H7 (cell line): ENCODE measurements at regions not wholly inside any gene's neighbourhood (a gene's known extent, or its start where the extent isn't known, plus 50 kb on each side); places are given as distances from the start of the nearest gene placed in this dataset.

Experiments
- DNase-seq: peaks from one replicate; pipeline ENCODE4 v3.0.0; 2012
- H3K27me3 ChIP-seq: 2 replicates; pipeline ENCODE4 v1.6.0; 2011; ENCODE audit warnings: mild to moderate bottlenecking, low read length; ENCODE audit not compliant: control insufficient read depth, insufficient read depth
- H3K36me3 ChIP-seq: replicated peaks from 2 replicates; pipeline ENCODE4 v1.5.1; 2011; ENCODE audit warnings: low read length; ENCODE audit not compliant: control insufficient read depth, insufficient read depth
- H3K4me3 ChIP-seq: 2 replicates; pipeline ENCODE4 v1.5.1; 2011; ENCODE audit warnings: low read depth, mild to moderate bottlenecking, control low read depth, low read length, moderate library complexity; ENCODE audit not compliant: insufficient read depth

GRCh38 chr16:51545951-51546350, 394.9 kb upstream of the SALL1 start:
- Histone ChIP-seq H3K36me3 (no peaks in the 10 kb centered on the region), H3K27me3 (no peaks in the 10 kb centered on the region), H3K4me3 (no peak overlapping the region)
- DNase-seq, result no peak

DNA sequence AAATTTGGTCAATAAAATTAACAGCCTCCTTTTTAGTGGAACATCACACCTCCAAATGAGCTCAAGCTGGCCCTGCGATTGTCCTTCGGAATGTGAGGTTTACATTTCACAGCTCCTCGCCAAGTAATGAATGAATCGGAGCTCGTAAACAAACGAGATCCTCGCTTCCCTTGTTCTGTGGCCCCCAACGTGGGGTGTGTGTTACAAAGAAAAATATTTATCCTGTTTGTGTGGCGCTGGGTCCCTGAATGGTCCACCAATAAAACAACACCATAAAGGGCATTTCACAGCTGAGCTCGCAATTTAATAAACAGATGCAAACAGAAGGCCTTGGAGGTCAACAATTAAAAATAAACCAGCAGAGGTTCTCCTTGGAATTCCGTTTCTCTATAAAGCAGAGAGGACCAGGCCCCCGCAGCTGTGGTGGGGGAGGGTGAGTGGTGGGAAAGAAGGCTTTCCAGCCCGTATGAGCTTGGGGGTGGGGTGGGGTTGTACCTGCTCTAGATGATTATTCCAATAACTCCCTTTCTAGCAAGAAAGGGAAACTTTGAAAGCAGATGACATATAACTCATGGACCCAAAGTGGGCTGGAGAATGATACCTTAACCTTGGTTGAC, 393.9 kb upstream of the SALL1 start:
- no peak overlapping the region for H3K4me3 ChIP-seq
- no peak for DNase-seq
- no peaks in the 10 kb centered on the region for H3K36me3 ChIP-seq
- no peaks in the 10 kb centered on the region for H3K27me3 ChIP-seq

DNA sequence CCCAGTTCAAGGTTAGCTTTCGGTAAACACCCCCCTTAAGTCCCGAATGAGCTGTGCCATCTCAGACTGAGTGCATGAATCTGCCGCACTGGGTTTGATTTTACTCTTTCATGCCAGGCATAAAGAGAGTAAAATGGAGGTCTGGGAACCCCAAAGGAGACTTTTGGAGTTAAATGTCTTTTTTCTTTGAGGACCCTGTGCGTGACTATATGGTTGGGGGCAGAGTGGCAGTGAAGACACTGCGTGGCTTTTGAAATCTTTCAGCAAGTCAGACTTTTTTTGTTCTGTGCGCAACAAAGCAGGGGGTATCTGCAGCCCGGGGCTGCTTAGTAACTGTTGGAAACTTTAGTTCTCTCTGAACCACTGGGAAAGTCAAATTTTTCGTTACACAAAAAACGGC, 392.9 kb upstream of the SALL1 start:
- Histone ChIP-seq H3K36me3 (no peaks in the 10 kb centered on the region), H3K27me3 (no peaks in the 10 kb centered on the region)
- DNase-seq, result no peak

GRCh38 chr16:51542981-51543815, 392.1 kb upstream of the SALL1 start:
- H3K27me3 ChIP-seq, result no peaks in the 10 kb centered on the region
- no peak overlapping the region for H3K4me3 ChIP-seq
- no peak for DNase-seq
- no peaks in the 10 kb centered on the region for H3K36me3 ChIP-seq

More for the DNA sequence above, 392.9 kb upstream of the SALL1 start:
- no peak overlapping the region for H3K4me3 ChIP-seq

GRCh38 chr16:51540259-51540658, 389.2 kb upstream of the SALL1 start:
- Histone ChIP-seq H3K4me3 (no peak overlapping the region), H3K27me3 (no peaks in the 10 kb centered on the region), H3K36me3 (no peaks in the 10 kb centered on the region)
- no peak for DNase-seq

- no peaks in the 10 kb centered on the region for H3K36me3 ChIP-seq
- no peaks in the 10 kb centered on the region for H3K27me3 ChIP-seq
- H3K4me3 ChIP-seq, result no peak overlapping the region
- no peak for DNase-seq
These were observed 387.8 kb upstream of the SALL1 start for GRCh38 chr16:51538707-51539498.

- no peaks in the 10 kb centered on the region for H3K36me3 ChIP-seq
- H3K4me3 ChIP-seq, result no peak overlapping the region
- DNase-seq, result no peak
- no peaks in the 10 kb centered on the region for H3K27me3 ChIP-seq
These were observed 384.5 kb upstream of the SALL1 start for GRCh38 chr16:51535591-51535990.

- no peak for DNase-seq
- H3K36me3 ChIP-seq, result no peaks in the 10 kb centered on the region
These were observed 381.5 kb upstream of the SALL1 start for GRCh38 chr16:51532551-51532950.

DNA sequence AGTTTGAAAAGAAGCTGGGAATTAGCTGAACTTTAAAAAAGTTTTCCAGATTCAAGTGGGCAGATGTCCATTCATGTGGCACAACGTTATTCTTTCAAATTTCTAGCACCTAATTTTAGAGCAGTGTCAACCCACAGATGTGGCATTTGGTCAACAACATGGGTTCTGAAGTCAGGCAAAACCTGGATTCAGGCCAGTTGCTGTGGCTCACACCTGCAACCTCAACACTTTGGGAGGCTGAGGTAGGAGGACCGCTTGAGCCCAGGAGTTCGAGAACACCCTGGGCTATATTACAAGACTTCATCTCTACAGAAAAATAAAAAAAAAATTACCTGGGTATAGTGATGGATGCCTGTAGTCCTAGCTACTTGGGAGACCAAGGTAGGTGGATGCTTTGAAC, 380.2 kb upstream of the SALL1 start:
- H3K27me3 ChIP-seq, result no peaks in the 10 kb centered on the region
- DNase-seq, result no peak
- H3K4me3 ChIP-seq, result no peak overlapping the region
- H3K36me3 ChIP-seq, result no peaks in the 10 kb centered on the region

More at GRCh38 chr16:51532551-51532950, 381.5 kb upstream of the SALL1 start:
- Histone ChIP-seq H3K4me3 (no peak overlapping the region), H3K27me3 (no peaks in the 10 kb centered on the region)

GRCh38 chr16:51527349-51527748, 376.3 kb upstream of the SALL1 start:
- no peaks in the 10 kb centered on the region for H3K27me3 ChIP-seq
- no peak for DNase-seq
- no peak overlapping the region for H3K4me3 ChIP-seq
- H3K36me3 ChIP-seq, result no peaks in the 10 kb centered on the region

DNA sequence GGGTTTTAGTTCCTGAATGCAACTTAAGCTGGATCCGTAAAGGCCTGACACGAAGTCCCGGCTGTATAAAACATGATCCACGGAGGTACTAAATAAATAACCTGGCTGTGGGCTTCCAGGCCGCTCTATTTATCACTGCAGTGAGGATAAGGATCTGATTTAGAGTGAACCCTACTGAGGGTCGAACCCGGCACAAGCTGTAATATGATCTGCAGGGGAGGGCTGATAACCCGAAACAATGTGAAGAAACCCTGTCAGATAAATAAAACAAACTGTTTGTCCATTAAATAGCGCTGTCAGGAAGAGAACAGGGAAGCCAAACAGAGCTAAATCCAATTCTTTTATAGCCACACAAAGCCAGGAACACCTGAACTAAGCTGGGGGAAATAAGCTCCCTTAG, 375.6 kb upstream of the SALL1 start:
- Histone ChIP-seq H3K36me3 (no peaks in the 10 kb centered on the region), H3K27me3 (no peaks in the 10 kb centered on the region), H3K4me3 (no peak overlapping the region)
- DNase-seq, result no peak

- DNase-seq, result no peak
- Histone ChIP-seq H3K36me3 (no peaks in the 10 kb centered on the region), H3K27me3 (no peaks in the 10 kb centered on the region), H3K4me3 (no peak overlapping the region)
These were observed 373.7 kb upstream of the SALL1 start for GRCh38 chr16:51524555-51525373.

DNA sequence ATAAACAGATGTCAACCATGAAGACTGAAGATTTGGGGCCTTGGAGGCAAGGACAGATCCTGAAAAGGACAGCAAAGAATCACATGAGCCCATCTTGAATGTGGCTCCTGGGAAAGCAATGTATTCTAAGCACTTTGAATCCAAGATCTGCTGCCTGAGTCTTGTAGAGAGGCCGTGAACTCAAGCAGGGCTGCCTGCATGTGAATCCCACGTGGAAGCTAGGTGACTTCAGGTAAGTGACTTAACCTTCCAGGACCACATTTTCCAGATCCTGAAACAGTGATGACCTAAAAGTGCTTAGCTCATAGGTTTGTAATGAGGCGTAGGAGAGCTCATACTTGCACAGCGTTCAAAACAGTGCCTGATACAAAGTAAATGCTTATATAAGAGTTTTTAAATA, 373.0 kb upstream of the SALL1 start:
- H3K27me3 ChIP-seq, result no peaks in the 10 kb centered on the region
- DNase-seq, result no peak
- no peaks in the 10 kb centered on the region for H3K36me3 ChIP-seq
- no peak overlapping the region for H3K4me3 ChIP-seq

DNA sequence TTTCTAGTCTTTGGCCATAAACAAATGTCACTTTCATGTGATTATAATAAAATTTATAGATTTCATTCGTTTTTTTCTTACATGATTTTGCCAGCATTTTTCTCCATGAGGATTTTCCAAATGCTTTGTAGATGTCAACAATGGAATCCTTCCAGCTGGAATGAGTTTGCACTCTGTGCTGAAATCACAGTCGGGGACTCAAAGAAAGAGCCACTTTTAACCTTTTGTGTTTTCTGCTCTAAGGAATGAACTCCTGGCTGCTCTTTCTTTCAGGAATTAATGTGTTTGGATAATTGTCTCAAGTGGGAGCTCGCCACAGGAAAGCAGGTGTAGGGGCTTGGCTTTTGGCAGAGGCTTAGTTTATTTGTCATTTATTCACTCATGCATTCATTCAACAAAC, 372.3 kb upstream of the SALL1 start:
- no peak for DNase-seq
- no peaks in the 10 kb centered on the region for H3K27me3 ChIP-seq
- no peak overlapping the region for H3K4me3 ChIP-seq
- no peaks in the 10 kb centered on the region for H3K36me3 ChIP-seq
